MM.1S (cell line): ENCODE measurements at regions not wholly inside any gene's neighbourhood (a gene's known extent, or its start where the extent isn't known, plus 50 kb on each side); places are given as distances from the start of the nearest gene placed in this dataset.

Experiments used
- DNase-seq: peaks from one replicate; pipeline ENCODE4 v3.0.0-alpha.2; 2015
- H2AFZ ChIP-seq: fragments of 300-600 bp; sonication (generic); 2 replicates; pipeline ENCODE4 v1.6.0; 2016; ENCODE audit warnings: antibody characterized with exemption, low read length
- H3F3A ChIP-seq: fragments of 300-600 bp; sonication (generic); 2 replicates; pipeline ENCODE4 v1.6.1; 2016; ENCODE audit warnings: mild to moderate bottlenecking, antibody characterized with exemption, low read length, moderate library complexity, mixed read lengths; ENCODE audit not compliant: insufficient read depth
- H3K27ac ChIP-seq: fragments of 300-600 bp; sonication (generic); 2 replicates; pipeline ENCODE4 v1.5.1; 2016; ENCODE audit warnings: mild to moderate bottlenecking, low read length
- H3K27me3 ChIP-seq: fragments of 300-600 bp; sonication (generic); replicated peaks from 2 replicates; pipeline ENCODE4 v1.6.0; 2016; ENCODE audit warnings: low read length; ENCODE audit not compliant: insufficient read depth
- H3K36me3 ChIP-seq: fragments of 300-600 bp; sonication (generic); replicated peaks from 2 replicates; pipeline ENCODE4 v1.6.1; 2016; ENCODE audit warnings: mild to moderate bottlenecking, low read length, mixed read lengths; ENCODE audit not compliant: insufficient read depth
- H3K4me1 ChIP-seq: fragments of 300-600 bp; sonication (generic); 2 replicates; pipeline ENCODE4 v1.6.1; 2016; ENCODE audit warnings: low read length, mixed read lengths
- H3K4me2 ChIP-seq: fragments of 300-600 bp; sonication (generic); 2 replicates; pipeline ENCODE4 v1.6.0; 2016; ENCODE audit warnings: low read depth, low read length
- H3K4me3 ChIP-seq: fragments of 300-600 bp; sonication (generic); 2 replicates; pipeline ENCODE4 v1.5.1; 2016; ENCODE audit warnings: low read length, mixed read lengths
- H3K79me2 ChIP-seq: fragments of 300-600 bp; sonication (generic); 2 replicates; pipeline ENCODE4 v1.6.1; 2016; ENCODE audit warnings: mixed run types, low read length, mixed read lengths
- H3K9ac ChIP-seq: fragments of 300-600 bp; sonication (generic); 2 replicates; pipeline ENCODE4 v1.6.1; 2016; ENCODE audit warnings: low read length, mixed read lengths
- H3K9me2 ChIP-seq: fragments of 300-600 bp; sonication (generic); replicated peaks from 2 replicates; pipeline ENCODE4 v1.6.1; 2016; ENCODE audit warnings: mild to moderate bottlenecking, low read length, mixed read lengths; ENCODE audit not compliant: insufficient read depth
- H3K9me3 ChIP-seq: fragments of 300-600 bp; sonication (generic); replicated peaks from 2 replicates; pipeline ENCODE4 v1.6.1; 2016; ENCODE audit warnings: mild to moderate bottlenecking, low read length, mixed read lengths; ENCODE audit not compliant: insufficient read depth
- H4K20me1 ChIP-seq: fragments of 300-600 bp; sonication (generic); 2 replicates; pipeline ENCODE4 v1.6.1; 2016; ENCODE audit warnings: mild to moderate bottlenecking, low read length, moderate library complexity, mixed read lengths; ENCODE audit not compliant: insufficient read depth
- EZH2 ChIP-seq: fragments of 300-600 bp; sonication (generic); optimal IDR thresholded peaks from 2 replicates; pipeline ENCODE3; 2017; ENCODE audit warnings: low read depth, mild to moderate bottlenecking, antibody characterized with exemption, low read length, mixed read lengths
- EZH2phosphoT487 ChIP-seq: fragments of 300-600 bp; sonication (generic); IDR thresholded peaks from 2 replicates; pipeline ENCODE4 v1.6.1; 2018; ENCODE audit warnings: antibody characterized with exemption, low read length
- TF ChIP-seq, protein P1 (sequence below): fragments of 300-600 bp; sonication (generic); IDR thresholded peaks from 2 replicates; pipeline ENCODE4 v1.5.1; 2016; ENCODE audit warnings: antibody characterized with exemption, low read length, mixed read lengths

DNA sequence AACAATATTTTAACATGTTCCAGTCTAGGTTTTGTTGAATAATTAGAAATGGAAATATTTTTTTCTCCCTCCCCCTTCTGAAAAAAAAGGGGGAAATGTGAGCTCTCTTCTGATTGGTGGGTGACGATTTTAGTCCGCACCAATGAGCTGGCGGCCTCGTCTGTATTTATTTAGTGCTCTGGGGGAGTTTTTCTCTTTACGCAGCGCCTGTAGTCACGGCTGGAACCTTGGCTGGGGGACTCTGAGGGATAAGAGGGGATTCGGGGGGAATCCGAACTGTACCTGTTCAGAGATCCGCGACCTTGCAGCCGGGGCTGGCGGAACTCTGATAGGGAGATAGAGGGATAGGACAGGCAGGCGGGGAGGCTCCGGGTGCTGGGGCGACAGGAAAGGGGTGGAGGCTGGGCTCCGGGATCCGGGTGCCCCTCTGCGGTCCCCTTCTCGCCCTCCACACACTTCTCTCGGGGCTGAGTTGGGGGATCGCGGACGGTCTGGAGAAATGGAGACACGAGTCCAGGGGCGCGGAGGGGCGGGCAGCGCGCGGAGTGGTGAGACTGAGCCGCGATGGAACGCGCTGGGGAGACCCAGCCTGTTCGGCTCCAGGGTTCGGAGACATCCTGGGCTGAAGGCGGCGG is 99.7 kb upstream of the HSD17B12 start:
- H3K27me3 ChIP-seq, result peaks cover 75% of the 10 kb centered on the region
- H2AFZ ChIP-seq, result no peak overlapping the region
- no peak for DNase-seq
- H4K20me1 ChIP-seq, result no peaks in the 10 kb centered on the region
- peaks cover 9% of the 10 kb centered on the region for H3K4me1 ChIP-seq
- H3K9ac ChIP-seq, result no peak overlapping the region
- H3K27ac ChIP-seq, result no peak overlapping the region
- H3K79me2 ChIP-seq, result no peaks in the 10 kb centered on the region
- H3K9me3 ChIP-seq, result no peaks in the 10 kb centered on the region
- H3K36me3 ChIP-seq, result no peaks in the 10 kb centered on the region
- H3K4me2 ChIP-seq, result peak overlapping the region; percentile 19; the same call in 1 of the 2 replicates
- H3K4me3 ChIP-seq, result peak overlapping the region; percentile 20
- no peaks in the 10 kb centered on the region for H3F3A ChIP-seq
- TF ChIP-seq EZH2 (no peak), EZH2phosphoT487 (no peak)
- H3K9me2 ChIP-seq, result no peaks in the 10 kb centered on the region

GRCh38 chr11:43581370-43582023 is 99.0 kb upstream of the HSD17B12 start:
- no peaks in the 10 kb centered on the region for H3K9me2 ChIP-seq
- TF ChIP-seq EZH2 (no peak), EZH2phosphoT487 (no peak)
- TF ChIP-seq, protein P1, sequence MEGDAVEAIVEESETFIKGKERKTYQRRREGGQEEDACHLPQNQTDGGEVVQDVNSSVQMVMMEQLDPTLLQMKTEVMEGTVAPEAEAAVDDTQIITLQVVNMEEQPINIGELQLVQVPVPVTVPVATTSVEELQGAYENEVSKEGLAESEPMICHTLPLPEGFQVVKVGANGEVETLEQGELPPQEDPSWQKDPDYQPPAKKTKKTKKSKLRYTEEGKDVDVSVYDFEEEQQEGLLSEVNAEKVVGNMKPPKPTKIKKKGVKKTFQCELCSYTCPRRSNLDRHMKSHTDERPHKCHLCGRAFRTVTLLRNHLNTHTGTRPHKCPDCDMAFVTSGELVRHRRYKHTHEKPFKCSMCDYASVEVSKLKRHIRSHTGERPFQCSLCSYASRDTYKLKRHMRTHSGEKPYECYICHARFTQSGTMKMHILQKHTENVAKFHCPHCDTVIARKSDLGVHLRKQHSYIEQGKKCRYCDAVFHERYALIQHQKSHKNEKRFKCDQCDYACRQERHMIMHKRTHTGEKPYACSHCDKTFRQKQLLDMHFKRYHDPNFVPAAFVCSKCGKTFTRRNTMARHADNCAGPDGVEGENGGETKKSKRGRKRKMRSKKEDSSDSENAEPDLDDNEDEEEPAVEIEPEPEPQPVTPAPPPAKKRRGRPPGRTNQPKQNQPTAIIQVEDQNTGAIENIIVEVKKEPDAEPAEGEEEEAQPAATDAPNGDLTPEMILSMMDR, result no peak
- no peak overlapping the region; the same call in 1 of the 2 replicates for H3K4me3 ChIP-seq
- no peak overlapping the region for H2AFZ ChIP-seq
- H3K9ac ChIP-seq, result no peak overlapping the region
- H3K27me3 ChIP-seq, result peaks cover 68% of the 10 kb centered on the region
- no peaks in the 10 kb centered on the region for H3F3A ChIP-seq
- no peaks in the 10 kb centered on the region for H3K36me3 ChIP-seq
- peak overlapping the region; percentile 19; the same call in 1 of the 2 replicates for H3K4me2 ChIP-seq
- H3K79me2 ChIP-seq, result no peaks in the 10 kb centered on the region
- no peaks in the 10 kb centered on the region for H4K20me1 ChIP-seq
- no peak for DNase-seq
- no peaks in the 10 kb centered on the region for H3K9me3 ChIP-seq
- peaks cover 6% of the 10 kb centered on the region for H3K4me1 ChIP-seq
- no peak overlapping the region for H3K27ac ChIP-seq

DNA sequence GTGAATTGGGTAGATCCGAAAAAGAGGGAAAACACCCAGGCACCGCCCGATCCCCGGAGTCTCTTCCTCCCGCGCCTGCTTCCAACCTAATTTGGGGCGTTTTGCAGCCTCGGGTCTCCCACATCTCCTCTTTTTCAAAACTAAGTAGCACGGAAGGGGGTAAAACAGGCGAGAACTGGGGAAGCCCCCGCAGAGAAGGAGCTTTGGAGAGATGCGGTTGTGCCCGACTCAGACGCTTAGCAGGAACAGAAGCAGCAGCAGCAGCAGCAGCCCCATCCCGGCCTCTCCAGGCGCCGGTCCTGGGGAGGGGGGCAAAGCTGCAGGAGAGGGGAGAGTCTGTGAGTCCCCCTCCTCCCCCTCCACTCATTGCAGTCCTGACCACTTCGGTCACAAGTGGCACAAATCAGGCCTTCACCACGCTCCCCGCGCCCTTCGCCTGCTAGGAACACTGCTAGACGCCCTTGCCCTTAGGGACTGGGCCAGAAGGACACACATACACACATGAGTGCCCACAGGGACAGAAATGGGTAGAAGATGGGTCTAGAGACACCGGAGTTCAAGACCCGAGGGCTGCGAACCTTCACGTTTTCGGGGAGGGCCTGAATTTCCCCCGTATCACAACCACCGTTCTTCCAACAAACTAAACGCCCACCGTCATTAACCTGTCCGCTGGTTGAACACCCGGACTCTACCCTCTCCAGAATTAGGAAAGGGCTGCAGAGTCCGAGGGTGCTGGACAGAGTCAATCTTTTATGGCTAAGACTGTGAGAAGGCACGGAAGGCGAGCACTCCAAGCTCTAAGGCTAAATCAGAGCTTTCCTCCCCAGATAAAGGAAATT is 98.3 kb upstream of the HSD17B12 start:
- Histone ChIP-seq H3K27ac (no peak overlapping the region), H3K36me3 (no peaks in the 10 kb centered on the region), H3K4me1 (no peaks in the 10 kb centered on the region), H3K79me2 (no peaks in the 10 kb centered on the region), H3F3A (no peaks in the 10 kb centered on the region), H3K27me3 (peaks cover 61% of the 10 kb centered on the region), H3K4me3 (no peak overlapping the region), H3K9me3 (no peaks in the 10 kb centered on the region), H4K20me1 (no peaks in the 10 kb centered on the region), H3K4me2 (no peak overlapping the region), H2AFZ (no peak overlapping the region), H3K9ac (no peak overlapping the region), H3K9me2 (no peaks in the 10 kb centered on the region)
- TF ChIP-seq, protein P1, result no peak
- no peak for TF ChIP-seq EZH2phosphoT487
- TF ChIP-seq EZH2, result no peak
- DNase-seq, result no peak
